GM12864 (cell line): ENCODE measurements at regions not wholly inside any gene's neighbourhood (a gene's known extent, or its start where the extent isn't known, plus 50 kb on each side); places are given as distances from the start of the nearest gene placed in this dataset.

Experiments
- DNase-seq: peaks from one replicate; pipeline ENCODE4 v3.0.0-alpha.2; 2011; ENCODE audit warnings: low read depth
- H3K4me3 ChIP-seq: 2 replicates; pipeline ENCODE4 v1.5.1; 2011; ENCODE audit warnings: mild to moderate bottlenecking, low read depth, low read length, control low read depth
- TF ChIP-seq, protein P1 (sequence below): IDR thresholded peaks from 2 replicates; pipeline ENCODE4 v1.5.1; 2011; ENCODE audit warnings: low read depth, mild to moderate bottlenecking, moderate library complexity, low read length, control low read depth, inconsistent platforms; ENCODE audit errors: missing control alignments

DNA sequence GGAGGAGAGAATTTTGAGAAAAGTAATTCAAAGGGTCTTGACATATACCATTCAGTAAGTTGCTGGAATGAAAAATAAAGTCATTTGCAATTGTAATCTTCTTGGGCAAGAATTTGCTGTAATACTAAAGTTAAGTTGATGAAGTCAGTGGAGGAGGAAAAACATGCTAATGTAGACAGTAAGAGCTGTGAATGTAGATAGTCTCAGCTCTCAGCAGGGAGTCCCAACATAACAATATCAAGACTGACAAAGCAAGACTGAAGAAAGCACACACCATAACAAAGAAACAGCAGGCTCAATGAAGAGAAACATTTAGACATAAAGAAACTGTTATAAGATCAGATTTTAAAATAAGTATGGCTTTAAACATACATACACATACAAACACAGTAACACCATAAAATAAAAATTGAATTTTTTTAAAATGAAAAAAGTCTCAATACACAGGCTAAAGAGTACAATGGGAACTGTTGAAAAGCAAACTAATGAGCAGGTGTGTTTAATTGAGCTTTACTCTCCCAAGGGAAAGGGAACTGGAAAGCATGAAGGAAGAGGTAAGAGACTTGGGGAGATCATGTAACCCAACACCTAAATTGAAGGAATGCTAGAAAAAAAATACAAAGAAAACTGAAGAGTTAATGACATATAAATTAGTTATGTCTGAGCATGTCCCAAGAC is 336.3 kb upstream of the NCAM2 start:
- DNase-seq = no peak
- H3K4me3 ChIP-seq = no peak overlapping the region

DNA sequence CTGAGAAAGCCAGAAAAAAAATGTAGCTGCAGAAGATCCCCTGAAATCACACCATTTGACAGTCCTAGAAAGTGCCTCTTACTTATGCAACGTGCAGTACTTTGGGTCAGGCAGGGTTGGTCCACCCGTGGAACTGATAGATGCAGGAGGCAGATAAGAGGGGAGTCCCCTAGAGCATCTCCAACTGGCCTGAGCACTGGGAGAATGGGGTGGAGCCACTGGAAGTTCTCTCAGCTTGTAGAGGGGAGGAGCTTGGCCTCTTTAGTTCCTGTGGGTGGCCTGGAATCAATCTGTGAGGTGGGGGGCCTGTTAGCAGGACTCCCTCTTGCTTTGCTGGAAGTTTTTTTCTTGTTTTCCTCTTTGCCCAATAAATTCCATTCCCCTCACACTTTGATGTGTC is 335.7 kb upstream of the NCAM2 start:
- DNase-seq = no peak
- no peak overlapping the region for H3K4me3 ChIP-seq
- TF ChIP-seq, protein P1, sequence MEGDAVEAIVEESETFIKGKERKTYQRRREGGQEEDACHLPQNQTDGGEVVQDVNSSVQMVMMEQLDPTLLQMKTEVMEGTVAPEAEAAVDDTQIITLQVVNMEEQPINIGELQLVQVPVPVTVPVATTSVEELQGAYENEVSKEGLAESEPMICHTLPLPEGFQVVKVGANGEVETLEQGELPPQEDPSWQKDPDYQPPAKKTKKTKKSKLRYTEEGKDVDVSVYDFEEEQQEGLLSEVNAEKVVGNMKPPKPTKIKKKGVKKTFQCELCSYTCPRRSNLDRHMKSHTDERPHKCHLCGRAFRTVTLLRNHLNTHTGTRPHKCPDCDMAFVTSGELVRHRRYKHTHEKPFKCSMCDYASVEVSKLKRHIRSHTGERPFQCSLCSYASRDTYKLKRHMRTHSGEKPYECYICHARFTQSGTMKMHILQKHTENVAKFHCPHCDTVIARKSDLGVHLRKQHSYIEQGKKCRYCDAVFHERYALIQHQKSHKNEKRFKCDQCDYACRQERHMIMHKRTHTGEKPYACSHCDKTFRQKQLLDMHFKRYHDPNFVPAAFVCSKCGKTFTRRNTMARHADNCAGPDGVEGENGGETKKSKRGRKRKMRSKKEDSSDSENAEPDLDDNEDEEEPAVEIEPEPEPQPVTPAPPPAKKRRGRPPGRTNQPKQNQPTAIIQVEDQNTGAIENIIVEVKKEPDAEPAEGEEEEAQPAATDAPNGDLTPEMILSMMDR = no peak

More for the DNA sequence above, 336.3 kb upstream of the NCAM2 start:
- TF ChIP-seq, protein P1 = no peak

DNA sequence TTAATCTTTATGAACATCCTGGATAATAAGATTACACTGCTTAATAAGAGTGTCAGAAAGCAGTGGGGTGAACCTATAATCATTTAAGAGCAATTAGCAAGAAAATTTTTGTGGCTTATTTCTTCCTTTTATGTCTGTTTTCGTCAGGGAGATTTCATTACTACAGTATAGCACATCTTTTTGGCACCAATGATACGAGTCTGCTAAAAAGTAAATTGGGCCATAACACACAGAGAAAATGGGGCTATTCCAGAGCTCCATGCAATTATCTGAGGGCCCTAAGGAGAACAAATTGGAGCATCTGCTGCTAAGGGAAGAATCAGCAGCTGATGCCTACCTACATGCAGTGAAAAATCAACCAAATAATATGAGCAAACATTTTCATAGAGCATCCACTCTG is 330.3 kb upstream of the NCAM2 start:
- no peak overlapping the region for H3K4me3 ChIP-seq
- DNase-seq = no peak
- TF ChIP-seq, protein P1 = no peak

- no peak for DNase-seq
- TF ChIP-seq, protein P1 = no peak
- H3K4me3 ChIP-seq = no peak overlapping the region
These were observed 312.7 kb upstream of the NCAM2 start for GRCh38 chr21:20685475-20685874.

DNA sequence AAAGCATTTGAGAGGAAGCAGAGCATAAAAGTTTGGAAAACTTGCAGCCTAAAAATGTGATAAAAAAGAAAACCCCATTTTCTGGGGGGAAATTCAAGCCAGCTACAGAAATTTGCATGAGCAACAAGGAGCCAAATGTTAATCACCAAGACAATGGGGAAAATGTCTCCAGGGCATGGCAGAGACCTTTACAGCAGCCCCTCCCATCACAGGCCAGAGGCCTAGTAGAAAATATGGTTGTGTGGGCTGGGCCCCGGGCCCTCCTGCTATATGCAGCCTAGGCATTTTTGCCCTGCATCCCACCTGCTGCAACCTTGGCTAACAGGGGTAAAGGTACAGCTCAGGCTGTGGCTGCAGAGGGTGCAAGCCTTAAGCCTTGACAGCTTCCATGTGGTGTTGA is 299.6 kb upstream of the NCAM2 start:
- no peak for DNase-seq
- TF ChIP-seq, protein P1 = no peak
- H3K4me3 ChIP-seq = no peak overlapping the region

- no peak for DNase-seq
- H3K4me3 ChIP-seq = no peak overlapping the region
- TF ChIP-seq, protein P1 = no peak
These were observed 297.0 kb upstream of the NCAM2 start for GRCh38 chr21:20701235-20701634.

DNA sequence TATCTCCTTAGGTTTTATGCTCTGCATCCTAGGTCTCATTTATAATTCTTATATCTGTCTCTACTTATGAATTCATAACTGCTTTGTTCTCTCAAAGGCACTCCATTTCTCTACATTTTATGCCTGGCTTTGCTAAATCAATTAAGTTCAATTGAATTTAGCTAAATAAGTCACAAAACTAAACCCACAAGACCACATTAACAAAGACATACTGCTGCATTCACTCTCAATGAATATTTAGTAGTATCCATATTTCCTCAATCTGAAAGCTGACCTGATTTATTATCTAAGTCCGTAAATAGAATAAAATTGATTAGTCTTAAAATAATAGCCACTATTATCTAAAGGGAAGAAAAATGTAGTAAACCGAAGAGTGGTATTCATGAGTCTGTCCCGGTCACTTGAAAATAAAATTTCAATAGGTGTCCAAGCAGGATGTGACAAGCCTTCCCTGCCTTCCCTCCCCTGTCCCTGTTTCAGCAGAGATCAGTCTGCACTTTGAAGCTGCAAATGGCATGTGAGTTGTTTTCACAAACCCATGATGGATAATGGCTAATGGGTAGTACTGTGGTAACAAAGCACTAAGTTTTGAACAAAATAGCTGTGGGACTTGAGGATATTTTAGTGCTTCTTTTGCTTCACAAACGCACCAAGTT is 295.0 kb upstream of the NCAM2 start:
- TF ChIP-seq, protein P1 = no peak
- no peak for DNase-seq
- H3K4me3 ChIP-seq = no peak overlapping the region
